ENCODE measurements at regions not wholly inside any gene's neighbourhood (a gene's known extent, or its start where the extent isn't known, plus 50 kb on each side); places are given as distances from the start of the nearest gene placed in this dataset.

DNA sequence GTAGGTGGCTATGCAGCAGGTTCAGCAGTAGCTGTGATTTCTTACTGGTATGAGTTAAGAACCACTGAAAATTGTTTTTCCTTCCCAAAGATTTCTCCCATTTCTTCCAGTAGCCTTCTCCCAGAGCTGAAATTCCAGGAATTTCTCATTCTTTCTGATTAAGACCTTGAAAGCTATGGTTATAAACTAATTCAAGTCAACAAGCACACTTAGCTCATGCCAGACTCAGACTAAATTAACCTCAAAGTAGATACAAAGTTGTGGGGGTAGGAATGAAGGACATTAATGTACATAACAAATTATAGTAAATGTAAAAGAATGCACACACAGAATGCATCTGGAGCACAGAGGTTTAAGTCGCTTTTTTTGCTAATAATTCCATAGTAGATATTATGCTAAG is 103.6 kb upstream of the SOX11 start:
- ATAC-seq (ENCODE audit: insufficient read depth, low read depth) (no peak), DNase-seq (no peak)
- H3K4me3 ChIP-seq (ENCODE audit: low read depth in 1 of 2, low read length in 2 of 2) = no peak overlapping the region
- no peaks in the 10 kb centered on the region for H3K9me3 ChIP-seq (ENCODE audit: insufficient read depth, low read length, severe bottlenecking)
- H3K27ac ChIP-seq (ENCODE audit: low read length) = no peak overlapping the region
- no peaks in the 10 kb centered on the region for H3K27me3 ChIP-seq (ENCODE audit: insufficient read depth, low read length, poor library complexity)
- TF ChIP-seq, protein P1, sequence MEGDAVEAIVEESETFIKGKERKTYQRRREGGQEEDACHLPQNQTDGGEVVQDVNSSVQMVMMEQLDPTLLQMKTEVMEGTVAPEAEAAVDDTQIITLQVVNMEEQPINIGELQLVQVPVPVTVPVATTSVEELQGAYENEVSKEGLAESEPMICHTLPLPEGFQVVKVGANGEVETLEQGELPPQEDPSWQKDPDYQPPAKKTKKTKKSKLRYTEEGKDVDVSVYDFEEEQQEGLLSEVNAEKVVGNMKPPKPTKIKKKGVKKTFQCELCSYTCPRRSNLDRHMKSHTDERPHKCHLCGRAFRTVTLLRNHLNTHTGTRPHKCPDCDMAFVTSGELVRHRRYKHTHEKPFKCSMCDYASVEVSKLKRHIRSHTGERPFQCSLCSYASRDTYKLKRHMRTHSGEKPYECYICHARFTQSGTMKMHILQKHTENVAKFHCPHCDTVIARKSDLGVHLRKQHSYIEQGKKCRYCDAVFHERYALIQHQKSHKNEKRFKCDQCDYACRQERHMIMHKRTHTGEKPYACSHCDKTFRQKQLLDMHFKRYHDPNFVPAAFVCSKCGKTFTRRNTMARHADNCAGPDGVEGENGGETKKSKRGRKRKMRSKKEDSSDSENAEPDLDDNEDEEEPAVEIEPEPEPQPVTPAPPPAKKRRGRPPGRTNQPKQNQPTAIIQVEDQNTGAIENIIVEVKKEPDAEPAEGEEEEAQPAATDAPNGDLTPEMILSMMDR (IDR thresholded peaks at IDR 0.05; ENCODE audit: borderline replicate concordance, extremely low read depth, low read length, poor library complexity, severe bottlenecking) = no peak
- TF ChIP-seq EZH2 (IDR thresholded peaks at IDR 0.05; ENCODE audit: borderline replicate concordance, low read depth, low read length, severe bottlenecking) = no peak
- H4K20me1 ChIP-seq (ENCODE audit: insufficient read depth, low read length) = no peaks in the 10 kb centered on the region
- no peak overlapping the region for H2AFZ ChIP-seq (ENCODE audit: low read depth, low read length)
- no peak overlapping the region for H3K4me2 ChIP-seq (ENCODE audit: insufficient read depth, low read length)
- H3K36me3 ChIP-seq (ENCODE audit: insufficient read depth, low read length) = no peaks in the 10 kb centered on the region
- H3K79me2 ChIP-seq (ENCODE audit: insufficient read depth, low read length) = no peaks in the 10 kb centered on the region
- H3K9ac ChIP-seq (ENCODE audit: low read depth, low read length) = no peak overlapping the region
- H3K4me1 ChIP-seq (ENCODE audit: insufficient read depth, low read length) = no peaks in the 10 kb centered on the region

DNA sequence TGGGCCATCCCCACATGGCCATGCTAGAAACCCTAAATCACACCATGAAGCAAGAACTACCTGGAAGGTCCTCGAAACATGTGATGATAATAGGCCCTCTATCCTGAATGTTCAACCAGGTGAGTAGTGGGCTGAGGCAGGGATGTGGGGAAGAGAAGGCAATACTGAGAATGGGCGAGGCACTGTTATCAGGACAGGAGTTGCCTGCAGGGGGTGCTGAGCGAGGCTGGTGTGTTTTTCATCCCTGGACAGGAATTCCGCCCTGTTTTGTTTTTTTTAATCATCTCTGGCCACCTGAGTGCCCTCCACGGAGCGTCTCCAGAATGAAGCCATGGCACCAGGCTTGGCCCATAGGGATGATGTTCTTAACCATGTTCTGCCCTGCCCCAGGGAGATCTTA is 103.0 kb upstream of the SOX11 start:
- no peaks in the 10 kb centered on the region for H3K9me3 ChIP-seq (ENCODE audit: insufficient read depth, low read length, severe bottlenecking)
- no peaks in the 10 kb centered on the region for H4K20me1 ChIP-seq (ENCODE audit: insufficient read depth, low read length)
- ATAC-seq (ENCODE audit: insufficient read depth, low read depth) (no peak), DNase-seq (no peak)
- no peaks in the 10 kb centered on the region for H3K4me1 ChIP-seq (ENCODE audit: insufficient read depth, low read length)
- H3K27me3 ChIP-seq (ENCODE audit: insufficient read depth, low read length, poor library complexity) = no peaks in the 10 kb centered on the region
- no peak for TF ChIP-seq EZH2 (IDR thresholded peaks at IDR 0.05; ENCODE audit: borderline replicate concordance, low read depth, low read length, severe bottlenecking)
- TF ChIP-seq, protein P1 (IDR thresholded peaks at IDR 0.05; ENCODE audit: borderline replicate concordance, extremely low read depth, low read length, poor library complexity, severe bottlenecking) = no peak
- no peak overlapping the region for H3K27ac ChIP-seq (ENCODE audit: low read length)
- H3K9ac ChIP-seq (ENCODE audit: low read depth, low read length) = no peak overlapping the region
- H3K79me2 ChIP-seq (ENCODE audit: insufficient read depth, low read length) = no peaks in the 10 kb centered on the region
- no peak overlapping the region for H3K4me2 ChIP-seq (ENCODE audit: insufficient read depth, low read length)
- no peak overlapping the region for H3K4me3 ChIP-seq (ENCODE audit: low read depth in 1 of 2, low read length in 2 of 2)
- no peak overlapping the region for H2AFZ ChIP-seq (ENCODE audit: low read depth, low read length)
- no peaks in the 10 kb centered on the region for H3K36me3 ChIP-seq (ENCODE audit: insufficient read depth, low read length)

GRCh38 chr2:5590886-5591285 is 101.3 kb upstream of the SOX11 start:
- TF ChIP-seq, protein P1 (IDR thresholded peaks at IDR 0.05; ENCODE audit: borderline replicate concordance, extremely low read depth, low read length, poor library complexity, severe bottlenecking) = no peak
- TF ChIP-seq EZH2 (IDR thresholded peaks at IDR 0.05; ENCODE audit: borderline replicate concordance, low read depth, low read length, severe bottlenecking) = no peak
- H3K27me3 ChIP-seq (ENCODE audit: insufficient read depth, low read length, poor library complexity) = no peaks in the 10 kb centered on the region
- H4K20me1 ChIP-seq (ENCODE audit: insufficient read depth, low read length) = no peaks in the 10 kb centered on the region
- H3K27ac ChIP-seq (ENCODE audit: low read length) = no peak overlapping the region
- DNase-seq (no peak), ATAC-seq (ENCODE audit: insufficient read depth, low read depth) (no peak)
- H3K79me2 ChIP-seq (ENCODE audit: insufficient read depth, low read length) = no peaks in the 10 kb centered on the region
- H3K9me3 ChIP-seq (ENCODE audit: insufficient read depth, low read length, severe bottlenecking) = no peaks in the 10 kb centered on the region
- no peak overlapping the region for H3K4me2 ChIP-seq (ENCODE audit: insufficient read depth, low read length)
- H3K36me3 ChIP-seq (ENCODE audit: insufficient read depth, low read length) = no peaks in the 10 kb centered on the region
- no peak overlapping the region for H3K9ac ChIP-seq (ENCODE audit: low read depth, low read length)
- no peaks in the 10 kb centered on the region for H3K4me1 ChIP-seq (ENCODE audit: insufficient read depth, low read length)
- H3K4me3 ChIP-seq (ENCODE audit: low read depth in 1 of 2, low read length in 2 of 2) = no peak overlapping the region
- H2AFZ ChIP-seq (ENCODE audit: low read depth, low read length) = no peak overlapping the region

GRCh38 chr2:5592916-5593315 is 99.3 kb upstream of the SOX11 start:
- Histone ChIP-seq H3K79me2 (ENCODE audit: insufficient read depth, low read length) (no peaks in the 10 kb centered on the region), H3K4me3 (ENCODE audit: low read depth in 1 of 2, low read length in 2 of 2) (no peak overlapping the region), H3K4me2 (ENCODE audit: insufficient read depth, low read length) (no peak overlapping the region), H3K9me3 (ENCODE audit: insufficient read depth, low read length, severe bottlenecking) (no peaks in the 10 kb centered on the region), H3K9ac (ENCODE audit: low read depth, low read length) (no peak overlapping the region), H3K27ac (ENCODE audit: low read length) (no peak overlapping the region), H3K4me1 (ENCODE audit: insufficient read depth, low read length) (no peaks in the 10 kb centered on the region), H4K20me1 (ENCODE audit: insufficient read depth, low read length) (no peaks in the 10 kb centered on the region), H2AFZ (ENCODE audit: low read depth, low read length) (no peak overlapping the region), H3K36me3 (ENCODE audit: insufficient read depth, low read length) (no peaks in the 10 kb centered on the region), H3K27me3 (ENCODE audit: insufficient read depth, low read length, poor library complexity) (no peaks in the 10 kb centered on the region)
- no peak for ATAC-seq (ENCODE audit: insufficient read depth, low read depth)
- no peak for DNase-seq
- no peak for TF ChIP-seq EZH2 (IDR thresholded peaks at IDR 0.05; ENCODE audit: borderline replicate concordance, low read depth, low read length, severe bottlenecking)
- TF ChIP-seq, protein P1 (IDR thresholded peaks at IDR 0.05; ENCODE audit: borderline replicate concordance, extremely low read depth, low read length, poor library complexity, severe bottlenecking) = no peak

Data from DND-41 (cell line).